ENCODE measurements at regions not wholly inside any gene's neighbourhood (a gene's known extent, or its start where the extent isn't known, plus 50 kb on each side); places are given as distances from the start of the nearest gene placed in this dataset.

DNA sequence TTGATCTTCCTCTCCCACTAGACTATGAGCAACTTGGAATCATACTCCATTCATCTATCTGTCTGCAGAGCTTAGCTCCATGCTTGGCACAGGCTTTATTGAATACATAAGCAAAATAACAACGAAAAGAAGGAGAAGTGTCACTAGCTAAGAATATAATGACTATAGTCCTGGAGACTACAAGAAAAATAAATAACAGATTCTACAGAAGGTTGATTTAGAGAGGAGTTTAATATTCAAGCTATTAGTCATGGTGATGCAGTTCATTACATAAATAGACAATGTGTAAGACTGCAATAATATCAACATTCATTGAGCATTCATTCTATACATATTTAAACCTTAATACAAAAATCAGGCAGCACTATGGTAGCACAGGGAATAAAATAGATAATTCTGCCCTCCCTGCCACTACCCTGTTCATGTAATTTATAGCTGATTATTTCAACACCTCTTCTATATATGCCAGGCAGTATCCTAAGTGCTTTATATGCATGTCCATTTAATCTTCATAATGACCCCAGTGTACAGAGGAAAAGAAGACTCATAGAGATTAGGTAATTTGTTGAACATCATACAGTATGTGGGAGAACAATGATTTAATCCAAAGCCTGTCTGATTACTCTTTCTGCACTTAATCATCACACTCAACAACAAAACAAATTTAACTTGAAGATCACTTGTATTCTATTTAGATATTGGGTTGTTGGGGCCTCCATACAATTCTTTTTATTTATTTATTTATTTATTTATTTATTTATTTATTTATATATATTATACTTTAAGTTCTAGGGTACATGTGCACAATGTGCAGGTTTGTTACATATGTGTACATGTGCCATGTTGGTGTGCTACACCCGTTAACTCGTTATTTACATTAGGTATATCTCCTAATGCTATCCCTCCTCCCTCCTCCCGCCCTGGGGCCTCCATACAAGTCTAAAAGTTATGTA lies 165.3 kb downstream of the RNF152 start:
- TF ChIP-seq, protein P1, sequence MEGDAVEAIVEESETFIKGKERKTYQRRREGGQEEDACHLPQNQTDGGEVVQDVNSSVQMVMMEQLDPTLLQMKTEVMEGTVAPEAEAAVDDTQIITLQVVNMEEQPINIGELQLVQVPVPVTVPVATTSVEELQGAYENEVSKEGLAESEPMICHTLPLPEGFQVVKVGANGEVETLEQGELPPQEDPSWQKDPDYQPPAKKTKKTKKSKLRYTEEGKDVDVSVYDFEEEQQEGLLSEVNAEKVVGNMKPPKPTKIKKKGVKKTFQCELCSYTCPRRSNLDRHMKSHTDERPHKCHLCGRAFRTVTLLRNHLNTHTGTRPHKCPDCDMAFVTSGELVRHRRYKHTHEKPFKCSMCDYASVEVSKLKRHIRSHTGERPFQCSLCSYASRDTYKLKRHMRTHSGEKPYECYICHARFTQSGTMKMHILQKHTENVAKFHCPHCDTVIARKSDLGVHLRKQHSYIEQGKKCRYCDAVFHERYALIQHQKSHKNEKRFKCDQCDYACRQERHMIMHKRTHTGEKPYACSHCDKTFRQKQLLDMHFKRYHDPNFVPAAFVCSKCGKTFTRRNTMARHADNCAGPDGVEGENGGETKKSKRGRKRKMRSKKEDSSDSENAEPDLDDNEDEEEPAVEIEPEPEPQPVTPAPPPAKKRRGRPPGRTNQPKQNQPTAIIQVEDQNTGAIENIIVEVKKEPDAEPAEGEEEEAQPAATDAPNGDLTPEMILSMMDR (conservative IDR thresholded peaks at IDR 0.05): no peak
- TF ChIP-seq ZFX (IDR thresholded peaks at IDR 0.05): no peak

Data from C4-2B (cell line).